ENCODE measurements at regions not wholly inside any gene's neighbourhood (a gene's known extent, or its start where the extent isn't known, plus 50 kb on each side); places are given as distances from the start of the nearest gene placed in this dataset.

DNA sequence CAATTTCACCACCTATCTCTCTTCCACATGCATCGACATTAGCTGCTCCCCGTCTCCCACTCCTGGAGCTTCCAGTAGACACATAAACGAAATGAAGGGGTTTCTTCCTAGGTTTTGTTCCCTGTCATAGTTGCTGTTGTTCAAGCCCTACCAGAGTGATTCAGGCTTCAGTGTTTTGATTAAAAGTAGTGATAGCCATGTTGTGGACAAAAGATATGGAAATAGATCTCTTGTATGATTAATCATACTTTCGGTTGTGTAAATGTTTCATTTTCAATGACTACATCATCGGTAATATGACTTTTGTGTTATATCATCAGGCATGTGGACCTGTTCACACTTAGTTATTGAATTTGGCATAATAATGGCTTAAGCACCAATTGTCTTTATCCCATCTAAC is 96.5 kb upstream of the KLF3 start:
- DNase-seq = no peak

- no peak for DNase-seq
Measured at GRCh38 chr4:38568768-38569167, 95.2 kb upstream of the KLF3 start.

DNA sequence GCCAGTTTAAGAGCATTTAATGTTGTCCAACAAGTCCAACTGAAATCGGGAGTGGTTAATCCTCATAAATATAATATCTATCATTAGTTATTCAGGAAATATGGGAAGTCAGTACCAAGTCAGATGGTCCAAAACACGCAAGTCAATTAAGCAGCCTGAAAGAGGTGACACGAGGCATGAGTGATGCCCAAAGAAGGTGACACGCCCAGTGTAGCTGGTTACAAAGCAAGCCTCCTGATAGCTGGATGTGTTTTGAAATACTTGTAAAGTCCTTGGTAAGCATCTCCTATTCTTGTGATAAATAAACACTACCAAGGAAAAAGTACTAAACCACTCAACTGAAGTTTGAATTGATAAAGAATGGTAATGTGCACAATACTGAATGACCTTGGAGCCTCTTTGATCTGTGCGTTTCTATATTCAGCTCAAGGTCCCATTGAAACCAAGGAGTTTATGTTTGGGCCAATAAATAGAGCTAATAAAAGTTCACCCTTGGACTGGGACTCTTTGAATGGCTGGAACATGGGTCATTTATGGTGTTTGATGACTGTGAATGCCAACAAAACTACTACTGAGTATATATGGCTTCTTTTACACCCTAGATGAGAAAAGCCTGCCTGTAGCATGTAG is 93.2 kb upstream of the KLF3 start:
- no peak for DNase-seq

- no peak for DNase-seq
Measured at GRCh38 chr4:38572793-38573192, 91.2 kb upstream of the KLF3 start.

DNA sequence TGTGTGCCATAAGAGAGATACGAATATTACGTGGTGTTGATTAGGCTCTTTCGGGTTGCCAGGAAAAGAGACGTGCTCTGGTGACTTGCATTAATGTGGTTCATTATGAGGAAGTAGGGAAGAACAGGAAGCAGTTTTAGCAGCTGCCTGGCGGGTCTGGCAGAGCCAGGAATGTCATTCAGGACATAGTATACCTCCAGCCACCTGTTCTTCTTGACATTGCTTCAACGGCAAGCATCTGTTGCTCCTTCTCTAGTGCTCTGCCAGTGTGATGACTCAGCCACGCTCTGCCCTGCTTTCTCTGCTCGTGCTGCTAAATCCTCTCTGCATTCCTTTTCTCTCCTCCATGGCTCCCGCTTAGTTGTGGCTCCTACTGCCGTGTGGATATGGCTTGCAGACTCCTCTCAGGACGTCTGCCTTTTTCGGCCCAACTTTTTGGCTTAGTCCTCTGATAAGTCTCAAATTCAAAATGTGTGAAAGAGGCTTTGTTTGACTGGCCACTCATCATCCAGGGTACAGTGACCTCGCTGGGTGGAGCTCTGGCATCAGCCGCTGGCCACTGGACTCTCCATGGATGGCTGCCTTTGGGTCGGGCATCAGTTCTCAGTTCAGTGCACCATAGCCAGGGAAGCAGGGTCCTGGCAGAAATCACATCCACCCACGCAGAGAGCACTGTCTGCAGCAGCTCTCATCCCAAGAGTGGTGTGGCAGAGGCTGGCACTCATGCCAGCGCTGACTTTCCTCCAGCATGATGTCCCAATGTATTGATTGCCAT is 89.3 kb upstream of the KLF3 start:
- no peak for DNase-seq

DNA sequence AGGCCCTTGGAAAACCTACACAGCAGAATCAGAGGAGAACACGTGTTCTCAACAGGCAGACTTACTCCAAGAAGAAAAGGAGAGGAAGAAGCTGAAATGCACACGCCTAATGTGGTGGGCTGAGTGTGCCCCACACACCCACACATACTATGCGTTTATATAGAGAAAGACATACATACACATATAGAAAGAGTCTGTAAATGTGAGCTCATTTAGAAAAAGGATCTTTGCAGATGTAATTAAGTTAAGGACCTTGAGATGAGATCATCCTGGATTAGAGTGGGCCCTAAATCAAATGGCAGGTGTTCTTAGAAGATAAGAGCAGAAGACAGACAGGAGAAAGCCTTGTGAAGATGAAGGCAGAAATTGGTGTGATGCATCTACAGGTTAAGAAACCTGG is 87.2 kb upstream of the KLF3 start:
- DNase-seq = no peak

GRCh38 chr4:38577462-38577861 is 86.5 kb upstream of the KLF3 start:
- DNase-seq = no peak

- no peak for DNase-seq
Measured at GRCh38 chr4:38581426-38582106, 82.4 kb upstream of the KLF3 start.

- DNase-seq = no peak
Measured at GRCh38 chr4:38582445-38582844, 81.6 kb upstream of the KLF3 start.

DNA sequence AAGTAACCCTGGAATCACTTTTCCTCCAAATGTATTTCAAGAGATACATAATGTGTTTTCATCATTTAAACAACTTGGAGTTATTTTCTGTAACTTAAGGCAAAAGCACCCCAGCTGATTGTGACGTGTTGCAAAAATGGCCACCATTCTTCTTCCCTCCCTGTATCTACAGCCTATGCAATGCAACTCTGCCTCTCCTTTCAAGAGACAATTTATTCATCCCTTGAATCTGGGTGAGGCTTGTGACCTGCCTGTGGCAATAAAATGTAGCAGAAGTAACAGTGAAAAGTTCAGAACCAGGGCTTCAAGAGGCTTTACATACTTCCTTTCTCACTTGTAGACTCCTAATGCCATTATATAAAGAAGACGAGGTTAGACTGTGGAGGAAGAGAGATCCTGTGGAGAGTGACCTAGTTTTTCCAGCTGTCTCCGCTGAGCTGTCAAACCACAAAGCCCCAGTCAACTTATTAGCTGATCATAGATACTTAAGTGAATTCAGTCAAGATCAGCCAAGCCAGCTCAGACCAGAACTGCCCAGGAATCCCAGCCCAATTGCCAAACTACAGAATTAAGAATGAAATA is 81.0 kb upstream of the KLF3 start:
- no peak for DNase-seq

GRCh38 chr4:38585871-38586270 is 78.1 kb upstream of the KLF3 start:
- DNase-seq = no peak

DNA sequence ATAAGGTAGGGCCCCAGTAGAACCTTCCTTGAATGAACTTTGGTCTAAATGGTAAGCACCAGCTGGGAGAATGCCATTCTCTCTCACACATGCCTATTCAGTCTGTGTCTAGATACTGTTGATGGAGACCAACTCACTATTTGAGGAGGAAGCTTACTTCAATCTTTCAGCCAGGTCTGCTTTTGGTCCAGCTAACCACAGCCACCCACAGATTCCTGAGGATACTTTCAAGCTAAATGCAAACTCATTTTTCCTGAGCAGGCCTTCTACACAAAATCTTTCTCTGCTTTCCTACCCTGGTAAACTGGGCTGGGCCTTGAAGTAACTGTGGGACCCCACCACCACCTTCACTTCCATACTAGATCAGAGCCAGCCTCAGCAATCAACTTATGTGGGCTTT is 76.9 kb upstream of the KLF3 start:
- no peak for DNase-seq

- DNase-seq = no peak
Measured at GRCh38 chr4:38590046-38590445, 74.0 kb upstream of the KLF3 start.

DNA sequence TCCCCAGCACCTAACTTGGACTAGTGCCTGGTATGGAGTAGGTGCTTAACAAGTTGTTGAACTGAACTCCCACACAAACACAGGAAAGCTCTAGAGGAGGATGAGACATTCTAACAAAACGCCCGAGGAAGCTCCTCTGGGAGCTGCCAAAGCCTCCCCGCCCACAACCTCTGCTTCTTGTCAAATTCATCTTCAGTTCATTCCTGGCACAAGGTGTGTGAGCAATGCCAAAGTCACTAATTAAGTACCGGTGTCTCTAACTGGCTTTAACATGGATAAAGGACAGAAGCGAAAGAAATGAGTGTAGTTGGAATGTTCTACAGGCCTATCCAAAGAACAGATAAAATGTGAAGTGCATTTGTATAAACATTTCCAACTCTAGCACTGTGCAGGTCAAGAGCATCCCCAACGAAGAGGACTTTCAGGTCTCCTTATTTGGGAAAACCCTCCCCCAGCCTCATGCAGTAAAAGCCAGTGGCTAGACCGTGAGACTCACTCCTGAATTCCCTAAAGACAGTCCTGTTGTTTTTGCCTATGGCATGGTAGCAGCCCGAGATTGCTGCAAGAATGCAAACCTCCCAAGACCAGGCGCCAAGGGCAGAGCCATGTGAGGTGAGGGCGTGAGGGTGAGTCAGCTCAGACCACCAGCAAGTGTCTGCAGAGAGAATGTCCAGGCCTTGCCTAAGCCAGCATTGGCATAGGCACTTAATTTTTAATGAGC is 72.2 kb upstream of the KLF3 start:
- no peak for DNase-seq

GRCh38 chr4:38598489-38598888 is 65.5 kb upstream of the KLF3 start:
- no peak for DNase-seq

- DNase-seq = no peak
Measured at GRCh38 chr4:38600575-38600974, 63.4 kb upstream of the KLF3 start.

- DNase-seq = no peak
Measured at GRCh38 chr4:38601244-38601915, 62.6 kb upstream of the KLF3 start.

DNA sequence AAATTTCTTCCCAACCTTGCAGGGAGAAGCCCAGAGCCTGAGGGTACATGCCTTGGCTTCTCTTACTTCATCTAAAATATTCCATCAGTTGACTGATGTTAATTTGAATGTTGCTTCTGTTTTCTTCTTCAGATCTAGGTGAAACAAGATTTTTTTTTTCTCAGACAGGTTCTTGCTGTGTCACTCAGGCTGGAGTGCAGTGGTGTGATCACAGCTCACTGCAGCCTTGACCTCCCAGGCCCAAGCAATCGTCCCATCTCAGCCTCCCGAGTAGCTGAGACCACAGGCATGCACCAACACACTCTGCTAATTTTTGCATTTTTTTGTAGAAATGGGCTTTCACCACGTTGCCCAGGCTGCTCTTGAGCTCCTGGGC is 62.1 kb upstream of the KLF3 start:
- DNase-seq = no peak

GRCh38 chr4:38603652-38604051 is 60.3 kb upstream of the KLF3 start:
- DNase-seq = no peak

DNA sequence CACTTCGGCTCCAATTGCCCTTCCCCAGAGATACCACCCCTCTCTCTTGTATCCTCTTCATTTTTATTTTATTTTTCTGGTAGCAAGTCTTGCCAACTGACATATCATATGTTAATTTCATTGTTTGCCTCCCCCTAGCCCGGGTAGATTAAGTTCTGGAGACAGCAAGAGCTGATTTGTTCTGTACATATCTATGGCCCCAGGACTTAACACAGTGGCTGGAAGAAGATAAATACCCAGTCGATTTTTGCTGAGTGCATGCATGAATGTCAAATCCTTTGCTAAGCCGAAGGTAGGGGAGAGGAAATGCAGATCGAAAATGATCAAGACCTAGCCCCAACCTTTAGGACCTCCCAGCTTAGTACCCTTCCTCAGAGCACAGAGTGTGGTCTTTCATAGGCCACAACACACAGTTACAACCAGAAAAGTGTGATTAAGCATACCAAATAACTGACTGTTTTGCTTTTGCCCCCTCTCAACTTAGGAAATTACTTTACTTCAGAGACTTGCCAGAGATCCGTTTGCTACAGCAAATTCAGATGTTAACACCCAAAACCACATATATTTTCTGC is 58.7 kb upstream of the KLF3 start:
- DNase-seq = no peak

DNA sequence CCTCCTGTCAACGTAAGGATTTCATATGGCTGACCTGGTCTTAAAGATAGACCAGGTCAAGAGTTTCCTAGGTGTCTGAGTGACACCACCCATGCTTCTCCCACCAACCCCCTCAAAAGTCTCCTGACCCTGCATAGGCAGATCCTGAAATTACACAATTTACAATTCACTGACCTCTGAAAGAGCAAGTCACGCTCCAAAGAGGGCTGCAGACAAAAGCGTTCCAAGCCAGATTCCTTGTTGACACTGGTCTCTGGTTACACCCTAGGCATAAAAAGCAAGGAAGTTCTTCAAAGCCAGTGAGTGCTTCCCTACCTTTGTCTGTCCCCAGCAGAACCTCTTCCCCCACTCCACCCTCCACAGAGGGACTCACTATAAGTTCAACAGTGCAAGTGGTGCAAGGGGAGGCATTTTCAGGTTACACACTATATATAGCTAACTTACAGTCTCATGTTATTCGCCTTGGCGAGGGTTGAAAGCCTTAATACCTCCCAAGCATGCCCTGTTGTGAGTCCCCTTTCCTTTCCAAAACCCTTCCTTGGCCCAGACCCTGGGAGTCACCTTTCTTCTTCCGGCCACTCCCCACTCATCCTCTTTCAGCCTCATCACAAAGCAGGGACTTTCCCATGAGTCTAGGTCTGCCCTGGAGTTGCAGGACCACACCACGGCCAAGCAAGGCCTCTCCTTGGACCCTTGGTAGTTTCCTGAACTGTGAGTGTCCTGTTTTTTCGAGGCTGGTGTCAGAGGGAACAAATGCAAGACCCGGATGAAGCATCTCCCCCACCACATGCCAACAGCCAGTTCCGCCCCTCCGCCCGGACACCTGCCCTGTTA is 58.0 kb upstream of the KLF3 start:
- no peak for DNase-seq

DNA sequence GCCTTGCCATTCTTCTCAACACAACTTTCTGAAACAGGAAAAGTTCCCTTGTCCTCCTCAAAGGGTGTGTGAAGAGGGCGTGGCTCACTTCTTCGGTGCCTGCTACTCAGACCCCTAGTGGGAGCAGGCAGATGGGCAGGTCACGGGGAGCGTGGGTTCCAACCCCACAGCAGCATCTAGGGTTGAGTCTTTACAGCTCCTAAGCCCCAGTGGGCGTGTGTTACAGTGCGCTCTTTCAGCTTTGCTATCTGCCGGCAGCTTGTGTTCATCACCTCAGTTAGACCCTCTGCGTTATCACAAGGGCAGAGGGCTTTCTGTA is 57.5 kb upstream of the KLF3 start:
- DNase-seq = no peak
